Uterus (tissue), 3 donors: ENCODE measurements at regions not wholly inside any gene's neighbourhood (a gene's known extent, or its start where the extent isn't known, plus 50 kb on each side); places are given as distances from the start of the nearest gene placed in this dataset.

Experiments
- DNase-seq, 2 donors: peaks; one replicate each; pipeline ENCODE4 v3.0.0-alpha.2; 2019 to 2020
- H3K27ac ChIP-seq, 2 donors: fragments of 200-600 bp; sonication (generic); 1 replicate in 1 of 2; 2 replicates in 1 of 2; pipeline ENCODE4 v1.5.1; 2016 to 2018
- H3K27me3 ChIP-seq, 2 donors: fragments of 200-600 bp; sonication (generic); one replicate each; pipeline ENCODE4 v1.5.1; 2018 to 2019; ENCODE audit warnings: control low read depth in 1 of 2
- H3K36me3 ChIP-seq, 2 donors: fragments of 200-600 bp; sonication (generic); one replicate each; pipeline ENCODE4 v1.5.1; 2019; ENCODE audit warnings: control low read depth in 1 of 2
- H3K4me1 ChIP-seq, 2 donors: fragments of 200-600 bp; sonication (generic); one replicate each; pipeline ENCODE4 v1.5.1; 2018 to 2019; ENCODE audit warnings: control low read depth in 1 of 2
- H3K4me3 ChIP-seq, 2 donors: fragments of 200-600 bp; sonication (generic); 1 replicate in 1 of 2; 2 replicates in 1 of 2; pipeline ENCODE4 v1.5.1; 2018 to 2019; ENCODE audit warnings: mild to moderate bottlenecking in 1 of 2
- H3K9me3 ChIP-seq, 2 donors: fragments of 200-600 bp; sonication (generic); one replicate each; pipeline ENCODE4 v1.5.1; 2019; ENCODE audit warnings: control low read depth in 1 of 2
- POLR2A ChIP-seq, 2 donors: fragments of 450-650 bp; IDR thresholded peaks; one replicate each; pipeline ENCODE4 v1.6.1; 2016; ENCODE audit warnings: antibody characterized with exemption in 2 of 2, mild to moderate bottlenecking in 1 of 2, moderate library complexity in 1 of 2
- intact Hi-C: fragments of 100-400 bp; cut with DNase I; formaldehyde crosslinking; loops from one replicate; pipeline ENCODE4 v1.15.1; 2023; ENCODE audit warnings: low total_unique reads
- TF ChIP-seq, protein P1 (sequence below), 4 experiments: fragments of 200-600 bp in 2 of 4; fragments of 450-650 bp in 2 of 4; sonication (generic) in 2 of 4; IDR thresholded peaks; one replicate each; pipeline ENCODE4 v1.5.1; 2016 to 2019; ENCODE audit warnings: antibody characterized with exemption in 4 of 4, mild to moderate bottlenecking in 2 of 4, moderate library complexity in 1 of 4
- donor health status: DM: yes; HTN: yes; CAD: no.

DNA sequence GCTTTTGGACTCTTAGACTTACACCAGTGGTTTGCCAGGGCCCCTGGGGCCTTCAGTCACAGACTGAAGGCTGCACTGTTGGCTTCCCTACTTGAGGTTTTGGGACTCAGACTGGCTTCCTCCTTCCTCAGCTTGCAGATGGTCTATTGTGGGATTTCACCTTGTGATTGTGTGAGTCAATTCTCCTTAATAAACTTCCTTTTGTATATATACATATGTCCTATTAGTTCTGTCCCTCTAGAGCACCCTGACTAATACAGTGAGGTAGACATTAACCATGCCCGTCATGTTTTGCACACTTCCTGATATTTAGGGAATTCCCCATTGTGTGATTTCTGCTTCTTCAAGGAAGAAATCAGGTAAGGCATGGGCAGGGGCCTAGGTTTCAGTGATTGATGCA lies 147.8 kb upstream of the CA10 start:
- H3K27me3 ChIP-seq, result no peaks in the 10 kb centered on the region
- intact Hi-C loops, result no loop called here
- H3K4me3 ChIP-seq, result no peak overlapping the region
- H3K27ac ChIP-seq, result no peak overlapping the region
- no peak for DNase-seq
- no peaks in the 10 kb centered on the region for H3K4me1 ChIP-seq
- no peaks in the 10 kb centered on the region for H3K9me3 ChIP-seq
- no peaks in the 10 kb centered on the region for H3K36me3 ChIP-seq
- TF ChIP-seq, protein P1, sequence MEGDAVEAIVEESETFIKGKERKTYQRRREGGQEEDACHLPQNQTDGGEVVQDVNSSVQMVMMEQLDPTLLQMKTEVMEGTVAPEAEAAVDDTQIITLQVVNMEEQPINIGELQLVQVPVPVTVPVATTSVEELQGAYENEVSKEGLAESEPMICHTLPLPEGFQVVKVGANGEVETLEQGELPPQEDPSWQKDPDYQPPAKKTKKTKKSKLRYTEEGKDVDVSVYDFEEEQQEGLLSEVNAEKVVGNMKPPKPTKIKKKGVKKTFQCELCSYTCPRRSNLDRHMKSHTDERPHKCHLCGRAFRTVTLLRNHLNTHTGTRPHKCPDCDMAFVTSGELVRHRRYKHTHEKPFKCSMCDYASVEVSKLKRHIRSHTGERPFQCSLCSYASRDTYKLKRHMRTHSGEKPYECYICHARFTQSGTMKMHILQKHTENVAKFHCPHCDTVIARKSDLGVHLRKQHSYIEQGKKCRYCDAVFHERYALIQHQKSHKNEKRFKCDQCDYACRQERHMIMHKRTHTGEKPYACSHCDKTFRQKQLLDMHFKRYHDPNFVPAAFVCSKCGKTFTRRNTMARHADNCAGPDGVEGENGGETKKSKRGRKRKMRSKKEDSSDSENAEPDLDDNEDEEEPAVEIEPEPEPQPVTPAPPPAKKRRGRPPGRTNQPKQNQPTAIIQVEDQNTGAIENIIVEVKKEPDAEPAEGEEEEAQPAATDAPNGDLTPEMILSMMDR (IDR thresholded peaks at IDR 0.05), result no peak
- no peak for TF ChIP-seq POLR2A (IDR thresholded peaks at IDR 0.05)

DNA sequence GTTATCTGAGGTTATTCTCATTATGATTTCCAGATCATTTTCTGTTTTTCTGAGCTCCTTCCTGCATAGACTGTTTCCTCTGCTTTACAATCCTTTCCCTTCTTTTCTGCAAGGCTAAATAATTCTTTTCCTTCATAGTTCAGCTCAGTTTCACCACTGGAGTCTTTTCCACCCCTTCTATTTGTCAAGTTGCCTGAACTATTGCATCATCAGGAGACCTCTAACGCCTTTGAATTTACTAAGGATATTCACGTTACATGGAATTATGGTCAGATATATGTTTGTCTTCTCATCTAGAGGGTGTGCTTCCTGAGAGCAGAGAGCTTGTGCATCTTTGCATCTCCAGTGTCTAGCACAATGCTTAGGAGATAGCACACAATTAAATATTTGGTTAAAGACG lies 140.4 kb upstream of the CA10 start:
- H3K27me3 ChIP-seq, result no peaks in the 10 kb centered on the region
- H3K36me3 ChIP-seq, result no peaks in the 10 kb centered on the region
- H3K27ac ChIP-seq, result no peak overlapping the region
- no peak overlapping the region for H3K4me3 ChIP-seq
- TF ChIP-seq POLR2A (IDR thresholded peaks at IDR 0.05), result no peak
- TF ChIP-seq, protein P1 (IDR thresholded peaks at IDR 0.05), result no peak
- intact Hi-C loops, result no loop called here
- DNase-seq, result no peak
- H3K9me3 ChIP-seq, result no peaks in the 10 kb centered on the region
- H3K4me1 ChIP-seq, result no peaks in the 10 kb centered on the region

DNA sequence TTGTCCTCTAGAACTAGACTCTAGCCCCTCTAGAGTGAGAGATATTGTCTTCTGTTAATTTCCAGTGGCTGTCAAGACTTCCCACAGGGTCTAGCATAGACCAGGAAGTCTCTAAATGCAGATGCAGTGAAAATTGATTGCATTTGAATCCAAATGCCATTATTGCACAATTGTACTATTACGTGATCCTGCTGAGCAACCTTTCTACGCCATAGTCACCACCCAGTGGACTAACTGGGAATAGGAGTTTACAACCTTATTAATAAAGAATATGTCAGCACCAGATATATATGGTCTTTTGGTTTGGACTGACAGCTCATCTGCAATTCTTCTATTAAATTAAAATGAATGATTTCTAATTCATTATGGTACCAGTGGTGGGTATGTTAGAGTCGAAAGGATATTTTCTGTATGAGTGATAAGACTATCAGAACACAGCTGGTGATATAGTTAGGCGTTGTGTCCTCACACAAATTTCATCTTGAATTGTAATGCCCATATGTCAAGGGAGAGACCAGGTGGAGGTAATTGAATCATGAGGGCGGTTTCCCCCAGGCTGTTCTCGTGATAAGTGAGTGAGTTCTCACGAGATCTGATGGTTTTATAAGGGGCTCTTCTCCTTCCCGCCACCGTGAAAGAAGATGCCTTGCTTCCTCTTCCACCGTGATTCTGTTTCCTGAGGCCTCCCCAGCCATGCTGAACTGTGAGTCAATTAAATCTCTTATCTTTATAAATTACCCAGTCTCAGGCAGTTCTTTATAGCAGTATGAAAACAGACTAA lies 138.9 kb upstream of the CA10 start:
- intact Hi-C loops, result no loop called here
- no peak overlapping the region for H3K27ac ChIP-seq

DNA sequence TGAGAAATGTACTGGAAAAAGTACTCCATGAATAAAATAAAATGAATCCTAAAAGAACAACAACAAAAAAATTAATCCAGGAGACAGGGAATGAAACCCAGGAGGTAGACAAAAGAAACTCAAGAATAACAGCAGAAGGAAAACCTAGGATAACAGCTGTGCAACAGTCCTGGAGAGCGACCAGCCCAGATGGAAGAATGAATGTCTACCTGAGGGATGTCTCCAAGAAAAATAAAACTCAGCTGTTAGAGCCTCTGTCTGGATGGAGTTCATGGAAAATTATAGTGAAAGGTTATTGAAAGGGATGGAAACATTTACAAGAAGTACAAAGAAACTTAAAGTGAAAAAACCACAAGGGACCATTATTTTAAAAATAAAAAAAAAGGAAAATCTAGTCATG lies 135.8 kb upstream of the CA10 start:
- no peak for DNase-seq
- Histone ChIP-seq H3K9me3 (no peaks in the 10 kb centered on the region), H3K27me3 (no peaks in the 10 kb centered on the region), H3K27ac (no peak overlapping the region), H3K4me3 (no peak overlapping the region), H3K4me1 (no peaks in the 10 kb centered on the region), H3K36me3 (no peaks in the 10 kb centered on the region)
- TF ChIP-seq POLR2A (IDR thresholded peaks at IDR 0.05), result no peak
- TF ChIP-seq, protein P1 (IDR thresholded peaks at IDR 0.05), result no peak
- intact Hi-C loops, result no loop called here

More for the DNA sequence above, 138.9 kb upstream of the CA10 start:
- H3K4me1 ChIP-seq, result no peaks in the 10 kb centered on the region
- no peaks in the 10 kb centered on the region for H3K36me3 ChIP-seq
- no peaks in the 10 kb centered on the region for H3K9me3 ChIP-seq
- H3K27me3 ChIP-seq, result no peaks in the 10 kb centered on the region
- TF ChIP-seq POLR2A (IDR thresholded peaks at IDR 0.05), result no peak
- TF ChIP-seq, protein P1 (IDR thresholded peaks at IDR 0.05), result no peak
- no peak for DNase-seq
- no peak overlapping the region for H3K4me3 ChIP-seq

DNA sequence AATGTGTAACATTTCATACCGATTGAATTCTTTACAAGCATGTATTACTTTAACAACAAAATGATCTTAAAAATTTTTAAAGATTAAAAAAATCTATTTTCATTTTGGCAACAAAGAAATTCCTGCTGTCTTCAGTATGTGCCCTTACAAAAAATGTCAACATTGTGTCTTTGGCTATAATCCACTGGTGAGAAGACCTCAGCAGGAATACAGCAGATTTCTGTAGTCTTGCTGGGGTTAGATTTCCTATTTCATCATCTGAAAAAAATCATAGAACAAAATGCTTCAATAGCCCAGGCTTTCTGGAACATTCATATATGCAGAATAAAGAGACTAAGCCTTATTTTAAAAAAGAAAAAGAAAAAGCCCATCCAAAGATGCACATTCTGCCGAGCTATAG lies 129.1 kb upstream of the CA10 start:
- no peak overlapping the region for H3K27ac ChIP-seq
- intact Hi-C loops, result no loop called here
- no peak overlapping the region for H3K4me3 ChIP-seq
- no peaks in the 10 kb centered on the region for H3K36me3 ChIP-seq
- TF ChIP-seq, protein P1 (IDR thresholded peaks at IDR 0.05), result no peak
- no peak for TF ChIP-seq POLR2A (IDR thresholded peaks at IDR 0.05)
- no peaks in the 10 kb centered on the region for H3K27me3 ChIP-seq
- DNase-seq, result no peak
- H3K4me1 ChIP-seq, result no peaks in the 10 kb centered on the region
- no peaks in the 10 kb centered on the region for H3K9me3 ChIP-seq
